GM12874 (cell line): ENCODE measurements at regions not wholly inside any gene's neighbourhood (a gene's known extent, or its start where the extent isn't known, plus 50 kb on each side); places are given as distances from the start of the nearest gene placed in this dataset.

ENCODE experiments used
- TF ChIP-seq, protein P1 (sequence below): IDR thresholded peaks from 2 replicates; pipeline ENCODE4 v1.5.1; 2011; ENCODE audit warnings: low read depth, mild to moderate bottlenecking, control low read depth, low read length, moderate library complexity; ENCODE audit not compliant: insufficient read depth

DNA sequence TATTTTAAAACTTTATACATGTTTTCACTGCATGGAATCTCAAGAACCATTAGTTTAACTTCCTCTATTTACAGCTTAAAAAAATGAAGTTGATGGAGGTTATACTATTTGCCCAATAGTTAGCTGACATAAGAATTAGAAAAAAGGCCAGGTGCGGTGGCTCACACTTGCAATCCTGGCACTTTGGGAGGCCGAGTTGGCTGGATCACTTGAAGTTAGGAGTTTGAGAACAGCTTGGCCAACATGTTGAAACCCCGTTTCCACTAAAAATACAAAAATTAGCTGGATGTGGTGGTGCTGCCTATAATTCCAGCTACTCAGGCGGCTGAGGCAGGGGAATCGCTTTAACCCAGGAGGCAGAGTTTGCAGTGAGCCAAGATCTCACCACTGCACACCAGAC is 125.1 kb upstream of the CDH19 start:
- TF ChIP-seq, protein P1, sequence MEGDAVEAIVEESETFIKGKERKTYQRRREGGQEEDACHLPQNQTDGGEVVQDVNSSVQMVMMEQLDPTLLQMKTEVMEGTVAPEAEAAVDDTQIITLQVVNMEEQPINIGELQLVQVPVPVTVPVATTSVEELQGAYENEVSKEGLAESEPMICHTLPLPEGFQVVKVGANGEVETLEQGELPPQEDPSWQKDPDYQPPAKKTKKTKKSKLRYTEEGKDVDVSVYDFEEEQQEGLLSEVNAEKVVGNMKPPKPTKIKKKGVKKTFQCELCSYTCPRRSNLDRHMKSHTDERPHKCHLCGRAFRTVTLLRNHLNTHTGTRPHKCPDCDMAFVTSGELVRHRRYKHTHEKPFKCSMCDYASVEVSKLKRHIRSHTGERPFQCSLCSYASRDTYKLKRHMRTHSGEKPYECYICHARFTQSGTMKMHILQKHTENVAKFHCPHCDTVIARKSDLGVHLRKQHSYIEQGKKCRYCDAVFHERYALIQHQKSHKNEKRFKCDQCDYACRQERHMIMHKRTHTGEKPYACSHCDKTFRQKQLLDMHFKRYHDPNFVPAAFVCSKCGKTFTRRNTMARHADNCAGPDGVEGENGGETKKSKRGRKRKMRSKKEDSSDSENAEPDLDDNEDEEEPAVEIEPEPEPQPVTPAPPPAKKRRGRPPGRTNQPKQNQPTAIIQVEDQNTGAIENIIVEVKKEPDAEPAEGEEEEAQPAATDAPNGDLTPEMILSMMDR: no peak

DNA sequence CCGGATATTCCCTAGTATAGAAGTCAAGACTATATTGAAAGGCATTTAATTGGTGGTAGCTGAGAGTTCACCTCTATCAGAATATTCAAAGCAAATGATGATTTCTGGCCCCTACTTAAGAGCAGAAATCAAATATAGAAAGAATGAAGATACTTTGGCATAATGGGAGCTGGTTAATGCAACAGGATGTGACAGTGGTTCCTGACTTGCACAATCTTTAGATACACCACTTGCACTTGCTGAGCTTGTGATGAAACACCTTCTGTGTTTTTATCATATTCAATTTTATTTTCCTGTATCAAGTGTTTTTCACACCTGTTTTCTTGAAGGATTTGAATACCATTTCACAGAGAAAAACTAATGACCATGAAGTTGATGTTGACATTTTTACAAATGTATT is 124.1 kb upstream of the CDH19 start:
- TF ChIP-seq, protein P1: no peak

DNA sequence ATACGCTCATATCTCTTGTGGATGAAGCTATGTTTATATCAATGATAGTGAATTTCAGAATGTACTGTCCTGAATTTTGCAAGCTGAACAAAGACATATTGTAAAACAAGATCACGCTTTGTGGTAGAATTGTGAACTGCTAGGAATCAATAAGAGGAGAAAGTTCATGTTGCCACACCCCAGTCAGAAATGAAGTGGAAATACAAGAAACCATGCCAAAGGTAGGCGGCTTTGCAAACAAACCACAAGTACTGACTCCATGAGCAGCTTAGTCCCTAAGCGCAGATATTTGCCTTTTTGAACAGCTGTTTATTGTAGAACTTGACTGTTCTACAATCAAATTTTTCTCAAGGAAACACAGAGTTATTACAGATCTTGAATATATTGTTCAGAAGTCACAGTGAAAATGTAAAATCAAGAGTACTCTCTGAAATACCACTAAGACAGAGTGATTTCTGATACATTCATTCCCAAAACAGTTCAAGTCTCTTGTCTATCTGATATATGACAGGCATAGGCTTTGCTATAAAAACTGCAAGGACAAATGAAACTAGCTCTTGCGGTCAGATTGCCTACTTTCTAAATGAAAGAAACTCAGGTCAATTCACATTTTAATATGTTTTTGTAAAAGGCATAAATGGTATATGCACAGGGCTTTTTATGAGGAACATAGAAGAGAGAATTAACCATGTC is 120.9 kb upstream of the CDH19 start:
- TF ChIP-seq, protein P1: no peak

DNA sequence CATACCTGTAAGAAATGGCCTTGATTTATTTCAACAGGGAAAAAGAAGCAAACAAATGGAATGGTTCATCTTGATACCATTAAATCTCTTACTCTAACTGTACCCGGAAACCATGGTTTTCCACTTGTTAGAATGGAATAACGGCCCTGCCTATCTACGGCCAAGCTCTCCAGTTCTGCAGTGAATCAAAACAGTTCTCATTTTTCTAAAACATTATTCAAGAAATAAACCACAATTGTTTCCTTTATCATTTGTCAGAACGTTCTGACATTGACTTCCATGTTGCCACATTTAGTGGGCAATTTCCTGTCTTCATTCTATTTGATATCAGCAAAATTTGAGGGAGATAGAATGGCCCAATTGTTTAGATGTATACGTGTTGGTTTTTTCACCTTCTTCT is 118.8 kb upstream of the CDH19 start:
- TF ChIP-seq, protein P1: no peak

DNA sequence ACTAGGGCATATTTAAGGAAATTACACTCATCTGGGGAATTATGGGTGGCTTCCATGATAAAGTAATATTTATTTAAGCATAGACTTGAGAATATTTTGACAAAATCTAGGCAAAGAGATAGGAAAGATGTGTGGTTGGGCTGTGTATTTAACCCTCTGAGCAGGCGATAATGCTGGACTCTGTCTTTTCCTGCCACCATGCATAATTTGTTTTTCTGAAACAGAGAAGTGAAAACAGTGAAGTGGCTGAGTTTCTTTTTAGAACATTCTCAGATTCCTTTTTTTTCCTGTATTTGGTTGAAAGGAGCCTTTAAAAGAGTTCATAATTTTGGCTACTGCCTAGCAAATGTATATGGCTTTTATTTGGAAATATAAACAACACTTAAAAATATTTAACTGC is 104.8 kb upstream of the CDH19 start:
- TF ChIP-seq, protein P1: no peak

DNA sequence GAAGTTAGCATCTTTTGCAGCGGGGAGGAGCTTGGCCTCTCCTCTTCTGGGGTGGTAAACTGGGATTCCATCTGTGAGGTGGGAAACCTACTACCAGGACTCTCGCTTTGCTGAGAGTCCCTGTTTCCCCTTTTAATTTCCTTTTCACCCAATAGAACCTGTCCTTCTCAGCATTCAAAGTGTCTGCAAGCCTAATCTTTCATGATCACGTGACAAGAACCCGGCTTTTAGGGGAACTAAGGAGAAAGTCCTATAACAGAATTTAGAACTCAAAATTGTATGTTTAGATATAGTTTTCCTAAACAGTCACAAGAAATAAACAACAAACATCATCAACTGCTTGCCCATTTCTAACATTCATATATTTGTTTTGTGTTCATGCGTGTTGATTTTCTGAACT is 103.6 kb upstream of the CDH19 start:
- TF ChIP-seq, protein P1: no peak

DNA sequence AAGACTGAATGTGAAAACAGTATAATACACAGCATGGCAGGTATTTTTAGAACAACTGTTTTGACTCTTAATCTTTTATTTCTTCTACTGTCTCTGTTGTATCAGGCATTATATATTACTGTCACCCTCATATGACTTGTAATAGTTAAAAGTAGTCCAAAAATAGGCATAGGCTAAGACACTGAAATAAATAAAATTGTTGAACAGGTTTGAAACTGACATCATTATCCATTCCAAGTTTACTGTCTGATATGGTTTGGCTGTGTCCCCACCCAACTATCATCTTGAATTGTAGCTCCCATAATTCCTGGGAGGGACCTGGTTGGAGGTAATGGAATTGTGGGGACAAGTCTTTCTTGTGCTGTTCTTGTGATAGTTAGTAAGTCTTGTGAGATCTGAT is 91.4 kb upstream of the CDH19 start:
- TF ChIP-seq, protein P1: no peak
